LNCAP (cell line): ENCODE measurements at regions not wholly inside any gene's neighbourhood (a gene's known extent, or its start where the extent isn't known, plus 50 kb on each side); places are given as distances from the start of the nearest gene placed in this dataset.

Experiments
- TF ChIP-seq, protein P1 (sequence below): fragments of 450-650 bp; IDR thresholded peaks from 2 replicates; pipeline ENCODE4 v1.5.1; 2017; ENCODE audit warnings: mild to moderate bottlenecking

GRCh38 chr4:19684084-19684483, 567.6 kb upstream of the SLIT2 start:
- TF ChIP-seq, protein P1, sequence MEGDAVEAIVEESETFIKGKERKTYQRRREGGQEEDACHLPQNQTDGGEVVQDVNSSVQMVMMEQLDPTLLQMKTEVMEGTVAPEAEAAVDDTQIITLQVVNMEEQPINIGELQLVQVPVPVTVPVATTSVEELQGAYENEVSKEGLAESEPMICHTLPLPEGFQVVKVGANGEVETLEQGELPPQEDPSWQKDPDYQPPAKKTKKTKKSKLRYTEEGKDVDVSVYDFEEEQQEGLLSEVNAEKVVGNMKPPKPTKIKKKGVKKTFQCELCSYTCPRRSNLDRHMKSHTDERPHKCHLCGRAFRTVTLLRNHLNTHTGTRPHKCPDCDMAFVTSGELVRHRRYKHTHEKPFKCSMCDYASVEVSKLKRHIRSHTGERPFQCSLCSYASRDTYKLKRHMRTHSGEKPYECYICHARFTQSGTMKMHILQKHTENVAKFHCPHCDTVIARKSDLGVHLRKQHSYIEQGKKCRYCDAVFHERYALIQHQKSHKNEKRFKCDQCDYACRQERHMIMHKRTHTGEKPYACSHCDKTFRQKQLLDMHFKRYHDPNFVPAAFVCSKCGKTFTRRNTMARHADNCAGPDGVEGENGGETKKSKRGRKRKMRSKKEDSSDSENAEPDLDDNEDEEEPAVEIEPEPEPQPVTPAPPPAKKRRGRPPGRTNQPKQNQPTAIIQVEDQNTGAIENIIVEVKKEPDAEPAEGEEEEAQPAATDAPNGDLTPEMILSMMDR: no peak

- TF ChIP-seq, protein P1: no peak
These were observed 568.3 kb upstream of the SLIT2 start for GRCh38 chr4:19683426-19683825.

- TF ChIP-seq, protein P1: no peak
These were observed 574.5 kb upstream of the SLIT2 start for GRCh38 chr4:19677211-19677610.

GRCh38 chr4:19675172-19675811, 576.4 kb upstream of the SLIT2 start:
- TF ChIP-seq, protein P1: no peak

GRCh38 chr4:19659101-19659500, 592.6 kb upstream of the SLIT2 start:
- TF ChIP-seq, protein P1: no peak

- TF ChIP-seq, protein P1: no peak
These were observed 593.8 kb upstream of the SLIT2 start for GRCh38 chr4:19657856-19658255.

DNA sequence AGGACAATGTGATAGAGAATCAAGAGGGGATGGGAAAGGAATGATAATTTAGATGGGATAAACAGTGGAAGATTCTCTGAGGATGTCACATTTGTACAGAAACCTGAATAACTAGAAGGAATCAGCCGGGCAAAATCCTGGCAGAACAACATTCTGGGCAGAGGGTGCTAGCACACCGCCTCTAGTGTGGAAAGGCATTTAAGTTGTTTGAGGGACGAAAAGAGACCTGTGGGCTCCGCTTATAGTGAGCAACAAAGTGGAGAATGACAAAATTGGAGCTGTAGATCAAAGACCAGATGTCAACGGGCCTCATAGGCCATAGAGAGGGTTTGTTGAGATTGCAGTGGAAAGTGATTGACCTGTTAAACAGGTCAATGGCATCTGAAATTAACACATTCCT, 596.0 kb upstream of the SLIT2 start:
- TF ChIP-seq, protein P1: no peak
